HepG2 (cell line): ENCODE measurements at regions not wholly inside any gene's neighbourhood (a gene's known extent, or its start where the extent isn't known, plus 50 kb on each side); places are given as distances from the start of the nearest gene placed in this dataset.

Source experiments
- ATAC-seq: fragments of 200-7000 bp; cut with Tn5 transposase; 3 replicates; pipeline ENCODE4 v1.9.1; 2020; ENCODE audit warnings: mild to moderate bottlenecking, moderate library complexity
- BruUV-seq: library from RNA; stranded (reverse); fragments of 400-500 nt; replicated peaks from 2 replicates; lab custom pipeline; 2021; lab: Mats Ljungman, UMichigan
- CTCF ChIA-PET: fragments of 300-600 bp; formaldehyde crosslinking; extraction: SDS; loops from one replicate; lab custom pipeline; 2021; ENCODE audit warnings: low total read pairs, inconsistent platforms, low intra/inter-chr PET ratio; lab: Yijun Ruan, JAX
- POLR2A ChIA-PET: fragments of 350-600 bp; sonication (Branson Sonifier 250); formaldehyde crosslinking; loops from one replicate; lab custom pipeline; 2020; ENCODE audit warnings: antibody characterized with exemption, inconsistent platforms; lab: Yijun Ruan, JAX
- DNase-seq: peaks from one replicate; pipeline ENCODE4 v3.0.0-alpha.2; 2015; ENCODE audit warnings: low spot score
- FAIRE-seq: peaks from 3 replicates; lab custom pipeline; 2011; peaks lifted over from hg19 to GRCh38; lab: Jason Lieb, UNC
- H2AFZ ChIP-seq: one replicate; pipeline ENCODE4 v1.6.1; 2011; ENCODE audit warnings: low read length, inconsistent platforms
- H3K27ac ChIP-seq: fragments of 300-600 bp; 3 replicates; pipeline ENCODE4 v1.8.0; 2011; ENCODE audit warnings: mixed run types, mild to moderate bottlenecking, mixed read lengths, low read length, inconsistent platforms; ENCODE audit not compliant: insufficient read depth; ENCODE audit errors: extremely low read length
- H3K27me3 ChIP-seq, 2 experiments: fragments of 200-600 bp in 1 of 2; 2 replicates in 1 of 2; 3 replicates in 1 of 2; pipeline versions ENCODE4 v1.6.0 to v1.8.0; 2011; ENCODE audit warnings: low read length in 2 of 2, mild to moderate bottlenecking in 2 of 2, moderate library complexity in 2 of 2, inconsistent platforms in 1 of 2; ENCODE audit not compliant: insufficient read depth in 2 of 2, control insufficient read depth in 1 of 2
- H3K36me3 ChIP-seq, 2 experiments: fragments of 200-600 bp in 1 of 2; replicated peaks in 1 of 2; 2 replicates in 1 of 2; 3 replicates in 1 of 2; pipeline versions ENCODE4 v1.5.1 to v1.8.0; 2011; ENCODE audit warnings: low read length in 2 of 2, inconsistent platforms in 1 of 2; ENCODE audit not compliant: insufficient read depth in 2 of 2, control insufficient read depth in 1 of 2
- H3K4me1 ChIP-seq: 2 replicates; pipeline ENCODE4 v1.5.1; 2012; ENCODE audit warnings: low read length, inconsistent platforms; ENCODE audit not compliant: insufficient read depth
- H3K4me2 ChIP-seq: 2 replicates; pipeline ENCODE4 v1.6.0; 2011; ENCODE audit warnings: low read depth, low read length, inconsistent platforms
- H3K4me3 ChIP-seq, 3 experiments: fragments of 200-600 bp in 1 of 3; sonication (generic), shearing (Covaris generic) in 1 of 3; replicated peaks in 1 of 3; 2 replicates each; pipeline ENCODE4 v1.5.1; 2011 to 2016; ENCODE audit warnings: low read length in 3 of 3, inconsistent platforms in 2 of 3, low read depth in 2 of 3, mild to moderate bottlenecking in 2 of 3, control low read depth in 1 of 3, mixed read lengths in 1 of 3; ENCODE audit not compliant: insufficient read depth in 1 of 3
- H3K79me2 ChIP-seq: one replicate; pipeline ENCODE4 v1.6.1; 2011; ENCODE audit warnings: low read length, inconsistent platforms; ENCODE audit not compliant: insufficient read depth
- H3K9ac ChIP-seq: 2 replicates; pipeline ENCODE4 v1.6.0; 2011; ENCODE audit warnings: mild to moderate bottlenecking, low read depth, low read length, inconsistent platforms; ENCODE audit not compliant: insufficient read depth
- H3K9me3 ChIP-seq: 2 replicates; pipeline ENCODE4 v1.5.1; 2012; ENCODE audit warnings: mild to moderate bottlenecking, low read length
- H4K20me1 ChIP-seq: 2 replicates; pipeline ENCODE4 v1.6.0; 2011; ENCODE audit warnings: inconsistent platforms, mild to moderate bottlenecking, low read length, moderate library complexity; ENCODE audit not compliant: insufficient read depth
- CHD2 ChIP-seq: IDR thresholded peaks from 2 replicates; pipeline ENCODE4 v1.6.1; 2011; ENCODE audit warnings: low read depth, low read length, improper control_type of control experiment
- JARID2 ChIP-seq: sonication (generic); formaldehyde crosslinking; IDR thresholded peaks from 2 replicates; pipeline ENCODE4 v1.8.1; 2023; ENCODE audit warnings: missing genetic modification reagents, inconsistent platforms; ENCODE audit not compliant: insufficient replicate concordance
- MTA1 ChIP-seq: sonication (generic); formaldehyde crosslinking; IDR thresholded peaks from 2 replicates; pipeline ENCODE4 v1.4.0; 2020; ENCODE audit warnings: missing genetic modification reagents, mild to moderate bottlenecking, borderline replicate concordance
- RFXANK ChIP-seq: IDR thresholded peaks from 2 replicates; pipeline ENCODE4 v1.6.1; 2016
- SIX4 ChIP-seq: sonication (generic); formaldehyde crosslinking; IDR thresholded peaks from 2 replicates; pipeline ENCODE4 v1.4.0; 2020; ENCODE audit warnings: missing genetic modification reagents
- SRSF9 ChIP-seq: fragments of 200-400 bp; formaldehyde crosslinking; IDR thresholded peaks from 2 replicates; pipeline ENCODE4 v1.6.1; 2018; ENCODE audit warnings: borderline replicate concordance, mild to moderate bottlenecking, low read depth, low read length; ENCODE audit not compliant: insufficient read depth, poor library complexity, severe bottlenecking
- TCF12 ChIP-seq, 2 experiments: fragments of 450-650 bp in 1 of 2; sonication (generic) in 1 of 2; formaldehyde crosslinking in 1 of 2; IDR thresholded peaks; 2 replicates each; pipeline versions ENCODE4 v1.6.1 to v1.8.0; 2017 to 2022; ENCODE audit warnings: antibody characterized with exemption in 1 of 2, mild to moderate bottlenecking in 1 of 2, missing genetic modification reagents in 1 of 2, moderate library complexity in 1 of 2
- ZBTB8A ChIP-seq: sonication (generic); formaldehyde crosslinking; IDR thresholded peaks from 2 replicates; pipeline ENCODE4 v1.4.0; 2020; ENCODE audit warnings: mild to moderate bottlenecking, low read depth, missing genetic modification reagents, borderline replicate concordance
- ZNF101 ChIP-seq: sonication (generic); formaldehyde crosslinking; IDR thresholded peaks from 2 replicates; pipeline ENCODE4 v1.4.0; 2020; ENCODE audit warnings: mild to moderate bottlenecking, low read depth, missing genetic modification reagents, borderline replicate concordance
- ZNF329 ChIP-seq: sonication (generic); formaldehyde crosslinking; IDR thresholded peaks from 2 replicates; pipeline ENCODE4 v1.9.0; 2021; ENCODE audit warnings: low read depth, mild to moderate bottlenecking, missing genetic modification reagents
- ZNF577 ChIP-seq: sonication (generic); formaldehyde crosslinking; IDR thresholded peaks from 2 replicates; pipeline ENCODE4 v1.4.0; 2020; ENCODE audit warnings: mild to moderate bottlenecking, low read depth, missing genetic modification reagents, borderline replicate concordance
- ZNF709 ChIP-seq: sonication (generic); formaldehyde crosslinking; IDR thresholded peaks from 2 replicates; pipeline ENCODE4 v1.5.0; 2020; ENCODE audit warnings: mild to moderate bottlenecking, missing genetic modification reagents
- ZNF776 ChIP-seq: sonication (generic); formaldehyde crosslinking; IDR thresholded peaks from 2 replicates; pipeline ENCODE4 v1.4.0; 2020; ENCODE audit warnings: mild to moderate bottlenecking, missing genetic modification reagents
- WGBS: methylation state at CpG from one replicate; pipeline ENCODE4 v1.1.6; 2017; ENCODE audit warnings: low lambda C conversion rate; 5-methylcytosine and 5-hydroxymethylcytosine counted together
- in situ Hi-C: cut with HindIII; loops from 2 replicates; pipeline ENCODE4 v1.10.0; 2017; ENCODE audit warnings: low pct_unique_long_range_greater_than_20kb; ENCODE audit not compliant: extremely low pct_ligation_motif_present
- intact Hi-C: fragments of 100-400 bp; cut with micrococcal nuclease; formaldehyde crosslinking; loops from one replicate; pipeline ENCODE4 v1.10.0; 2022; ENCODE audit not compliant: unreplicated experiment
- TF ChIP-seq, protein P1 (sequence below): sonication (generic); formaldehyde crosslinking; IDR thresholded peaks from 2 replicates; pipeline ENCODE4 v1.5.0; 2020; ENCODE audit warnings: mild to moderate bottlenecking, missing genetic modification reagents
- TF ChIP-seq, protein P2 (sequence below): sonication (generic); formaldehyde crosslinking; IDR thresholded peaks from 2 replicates; pipeline ENCODE4 v1.9.0; 2021; ENCODE audit warnings: missing genetic modification reagents, mild to moderate bottlenecking, borderline replicate concordance
- TF ChIP-seq, protein P3 (sequence below): sonication (generic); formaldehyde crosslinking; IDR thresholded peaks from 2 replicates; pipeline ENCODE4 v1.8.0; 2023; ENCODE audit warnings: mild to moderate bottlenecking, missing genetic modification reagents

DNA sequence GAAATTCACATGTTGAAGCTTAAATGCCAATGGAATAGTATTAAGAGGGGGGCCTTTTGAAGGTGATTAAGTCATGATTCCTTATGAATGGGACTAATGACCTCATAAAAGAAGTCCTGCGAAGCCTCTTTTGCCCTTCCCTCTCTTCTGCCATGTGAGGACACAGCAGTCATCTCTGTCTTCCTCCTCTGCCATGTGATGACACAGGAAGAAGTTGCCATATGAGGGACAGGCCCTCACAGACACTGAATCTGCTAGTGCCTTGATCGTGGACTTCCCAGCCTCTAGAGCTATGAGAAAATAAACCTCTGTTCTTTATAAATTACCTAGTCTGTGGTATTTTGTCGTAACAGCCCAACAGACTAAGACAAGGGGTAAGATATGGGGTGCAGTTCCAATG lies 100.7 kb downstream of the VCPKMT start:
- ChIA-PET CTCF (no interaction called here), POLR2A (no interaction called here)
- H4K20me1 ChIP-seq = no peaks in the 10 kb centered on the region
- FAIRE-seq = no peak
- no peaks in the 10 kb centered on the region for H3K36me3 ChIP-seq
- H3K4me2 ChIP-seq = no peak overlapping the region
- H3K27ac ChIP-seq = no peak overlapping the region
- ATAC-seq = no peak
- no peak overlapping the region for H3K4me3 ChIP-seq
- H3K9ac ChIP-seq = no peak overlapping the region
- no peak for DNase-seq
- no peak overlapping the region for H2AFZ ChIP-seq
- peaks cover 62% of the 10 kb centered on the region for H3K4me1 ChIP-seq
- in situ Hi-C loops = no loop called here
- intact Hi-C loops = loop anchor here (5.0 kb wide), 1 partner anchor 47 kb away; no protein-coding TSS in a partner anchor
- H3K9me3 ChIP-seq = peaks cover 12% of the 10 kb centered on the region
- TF ChIP-seq ZNF329 (no peak), SRSF9 (no peak), JARID2 (CRISPR knock-in tag) (no peak), ZNF101 (CRISPR knock-in tag) (no peak), CHD2 (no peak), SIX4 (no peak), ZNF776 (CRISPR knock-in tag) (no peak), ZNF577 (CRISPR knock-in tag) (no peak), RFXANK (CRISPR knock-in tag) (no peak), ZBTB8A (CRISPR knock-in tag) (no peak), ZNF709 (CRISPR knock-in tag) (no peak), MTA1 (CRISPR knock-in tag) (no peak), TCF12 (IDR thresholded peaks at IDR 0.05) (no peak), TCF12 (CRISPR knock-in tag; IDR thresholded peaks at IDR 0.05) (no peak)
- TF ChIP-seq, protein P1, sequence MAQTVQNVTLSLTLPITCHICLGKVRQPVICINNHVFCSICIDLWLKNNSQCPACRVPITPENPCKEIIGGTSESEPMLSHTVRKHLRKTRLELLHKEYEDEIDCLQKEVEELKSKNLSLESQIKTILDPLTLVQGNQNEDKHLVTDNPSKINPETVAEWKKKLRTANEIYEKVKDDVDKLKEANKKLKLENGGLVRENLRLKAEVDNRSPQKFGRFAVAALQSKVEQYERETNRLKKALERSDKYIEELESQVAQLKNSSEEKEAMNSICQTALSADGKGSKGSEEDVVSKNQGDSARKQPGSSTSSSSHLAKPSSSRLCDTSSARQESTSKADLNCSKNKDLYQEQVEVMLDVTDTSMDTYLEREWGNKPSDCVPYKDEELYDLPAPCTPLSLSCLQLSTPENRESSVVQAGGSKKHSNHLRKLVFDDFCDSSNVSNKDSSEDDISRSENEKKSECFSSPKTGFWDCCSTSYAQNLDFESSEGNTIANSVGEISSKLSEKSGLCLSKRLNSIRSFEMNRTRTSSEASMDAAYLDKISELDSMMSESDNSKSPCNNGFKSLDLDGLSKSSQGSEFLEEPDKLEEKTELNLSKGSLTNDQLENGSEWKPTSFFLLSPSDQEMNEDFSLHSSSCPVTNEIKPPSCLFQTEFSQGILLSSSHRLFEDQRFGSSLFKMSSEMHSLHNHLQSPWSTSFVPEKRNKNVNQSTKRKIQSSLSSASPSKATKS (CRISPR knock-in tag) = no peak
- TF ChIP-seq, protein P2, sequence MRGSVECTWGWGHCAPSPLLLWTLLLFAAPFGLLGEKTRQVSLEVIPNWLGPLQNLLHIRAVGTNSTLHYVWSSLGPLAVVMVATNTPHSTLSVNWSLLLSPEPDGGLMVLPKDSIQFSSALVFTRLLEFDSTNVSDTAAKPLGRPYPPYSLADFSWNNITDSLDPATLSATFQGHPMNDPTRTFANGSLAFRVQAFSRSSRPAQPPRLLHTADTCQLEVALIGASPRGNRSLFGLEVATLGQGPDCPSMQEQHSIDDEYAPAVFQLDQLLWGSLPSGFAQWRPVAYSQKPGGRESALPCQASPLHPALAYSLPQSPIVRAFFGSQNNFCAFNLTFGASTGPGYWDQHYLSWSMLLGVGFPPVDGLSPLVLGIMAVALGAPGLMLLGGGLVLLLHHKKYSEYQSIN (CRISPR knock-in tag) = no peak
- TF ChIP-seq, protein P3, sequence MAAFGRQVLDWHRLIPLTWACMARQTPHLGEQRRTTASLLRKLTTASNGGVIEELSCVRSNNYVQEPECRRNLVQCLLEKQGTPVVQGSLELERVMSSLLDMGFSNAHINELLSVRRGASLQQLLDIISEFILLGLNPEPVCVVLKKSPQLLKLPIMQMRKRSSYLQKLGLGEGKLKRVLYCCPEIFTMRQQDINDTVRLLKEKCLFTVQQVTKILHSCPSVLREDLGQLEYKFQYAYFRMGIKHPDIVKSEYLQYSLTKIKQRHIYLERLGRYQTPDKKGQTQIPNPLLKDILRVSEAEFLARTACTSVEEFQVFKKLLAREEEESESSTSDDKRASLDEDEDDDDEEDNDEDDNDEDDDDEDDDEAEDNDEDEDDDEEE (CRISPR knock-in tag) = no peak
- H3K79me2 ChIP-seq = no peaks in the 10 kb centered on the region
- no peaks in the 10 kb centered on the region; a peak in 1 of 5 replicates for H3K27me3 ChIP-seq
- no TSS peak for BruUV-seq
- 85% methylated on average over 3 of the region's 3 CpGs for WGBS
